Transverse colon (tissue), 4 donors: ENCODE measurements at regions not wholly inside any gene's neighbourhood (a gene's known extent, or its start where the extent isn't known, plus 50 kb on each side); places are given as distances from the start of the nearest gene placed in this dataset.
A peak's percentile ranks its signal among the peaks of the same experiment; 100 is the strongest.

Experiments used
- DNase-seq: peaks from one replicate; pipeline ENCODE4 v3.0.0-alpha.2; 2019
- H3K27ac ChIP-seq, 4 donors: fragments of 200-600 bp; sonication (generic); 2 replicates each; pipeline ENCODE4 v1.5.1; 2016 to 2018; ENCODE audit warnings: inconsistent platforms in 4 of 4
- H3K27me3 ChIP-seq: fragments of 200-600 bp; sonication (generic); 2 replicates; pipeline ENCODE4 v1.5.1; 2017; ENCODE audit warnings: inconsistent platforms
- H3K36me3 ChIP-seq, 4 donors: fragments of 200-600 bp; sonication (generic); 2 replicates each; pipeline ENCODE4 v1.5.1; 2017 to 2019; ENCODE audit warnings: inconsistent platforms in 4 of 4
- H3K4me1 ChIP-seq, 4 donors: fragments of 200-600 bp; sonication (generic); 2 replicates each; pipeline ENCODE4 v1.5.1; 2017 to 2020; ENCODE audit warnings: inconsistent platforms in 4 of 4
- H3K4me3 ChIP-seq, 4 donors: fragments of 200-600 bp; sonication (generic); 1 replicate in 1 of 4; 2 replicates in 3 of 4; pipeline versions ENCODE4 v1.5.1 to v1.6.1; 2017 to 2019; ENCODE audit warnings: inconsistent platforms in 4 of 4
- H3K9me3 ChIP-seq, 2 donors: fragments of 200-600 bp; sonication (generic); 2 replicates each; pipeline ENCODE4 v1.5.1; 2017 to 2019; ENCODE audit warnings: inconsistent platforms in 2 of 2
- EP300 ChIP-seq: sonication (generic); formaldehyde crosslinking; IDR thresholded peaks from one replicate; pipeline ENCODE4 v1.6.1; 2017; ENCODE audit warnings: antibody characterized with exemption, low read depth
- POLR2A ChIP-seq: fragments of 450-650 bp; IDR thresholded peaks from one replicate; pipeline ENCODE4 v1.6.1; 2016; ENCODE audit warnings: antibody characterized with exemption, mild to moderate bottlenecking, moderate library complexity
- POLR2AphosphoS5 ChIP-seq, 3 donors: sonication (generic); formaldehyde crosslinking; IDR thresholded peaks; one replicate each; pipeline ENCODE4 v1.6.1; 2016; ENCODE audit warnings: antibody characterized with exemption in 3 of 3
- WGBS, 2 donors: methylation state at CpG; one replicate each; pipeline ENCODE4 v1.1.5; 2018; ENCODE audit warnings: low coverage in 1 of 2; 5-methylcytosine and 5-hydroxymethylcytosine counted together
- in situ Hi-C, 4 donors: fragments of 200-750 bp; cut with MboI; loops; one replicate each; pipeline versions ENCODE4 v1.15.0 to v1.15.1; 2017; ENCODE audit warnings: low sequenced_read_pairs in 3 of 4, low pct_ligation_motif_present in 1 of 4, low pct_unique_long_range_greater_than_20kb in 1 of 4
- intact Hi-C: fragments of 100-400 bp; cut with DNase I; formaldehyde crosslinking; loops from one replicate; pipeline ENCODE4 v1.15.1; 2023; ENCODE audit warnings: low total_unique reads
- TF ChIP-seq, protein P1 (sequence below), 5 experiments: fragments of 200-600 bp in 3 of 5; fragments of 450-650 bp in 2 of 5; sonication (generic) in 3 of 5; IDR thresholded peaks; 1 replicate in 2 of 5; 2 replicates in 3 of 5; pipeline ENCODE4 v1.5.1; 2016 to 2017; ENCODE audit warnings: antibody characterized with exemption in 5 of 5, inconsistent platforms in 3 of 5, mild to moderate bottlenecking in 2 of 5, moderate library complexity in 1 of 5

DNA sequence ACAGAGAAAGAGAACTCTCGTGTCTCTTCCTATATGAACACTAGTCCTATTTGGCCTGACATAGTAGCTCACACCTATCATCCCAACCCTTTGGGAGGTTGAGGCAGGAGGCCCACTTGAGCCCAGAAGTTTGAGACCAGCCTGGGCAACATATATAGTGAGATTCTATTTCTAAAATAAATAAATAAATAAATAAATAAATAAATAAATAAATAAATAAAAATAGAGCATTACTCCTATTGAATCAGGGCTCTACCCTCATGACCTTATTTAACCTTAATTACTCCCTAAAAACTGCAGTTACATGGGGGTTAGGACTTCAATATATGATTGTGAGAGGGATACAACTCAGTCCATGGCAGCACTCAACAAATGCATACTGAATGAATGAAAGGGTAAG is 61.2 kb upstream of the GSC start:
- Histone ChIP-seq H3K4me3 (no peak overlapping the region), H3K27ac (no peak overlapping the region), H3K27me3 (no peaks in the 10 kb centered on the region), H3K36me3 (no peaks in the 10 kb centered on the region), H3K4me1 (peaks cover 0 to 7% (median 0%) of the 10 kb centered on the region in 4 donors), H3K9me3 (no peaks in the 10 kb centered on the region)
- no peak for DNase-seq
- in situ Hi-C loops: no loop called here
- 63 to 82% methylated on average over 1 of the region's 1 CpG for WGBS, 2 donors
- intact Hi-C loops: loop anchor here (10.0 kb wide), 1 partner anchor 114 kb away; no protein-coding TSS in a partner anchor
- TF ChIP-seq POLR2A: no peak
- TF ChIP-seq, protein P1, sequence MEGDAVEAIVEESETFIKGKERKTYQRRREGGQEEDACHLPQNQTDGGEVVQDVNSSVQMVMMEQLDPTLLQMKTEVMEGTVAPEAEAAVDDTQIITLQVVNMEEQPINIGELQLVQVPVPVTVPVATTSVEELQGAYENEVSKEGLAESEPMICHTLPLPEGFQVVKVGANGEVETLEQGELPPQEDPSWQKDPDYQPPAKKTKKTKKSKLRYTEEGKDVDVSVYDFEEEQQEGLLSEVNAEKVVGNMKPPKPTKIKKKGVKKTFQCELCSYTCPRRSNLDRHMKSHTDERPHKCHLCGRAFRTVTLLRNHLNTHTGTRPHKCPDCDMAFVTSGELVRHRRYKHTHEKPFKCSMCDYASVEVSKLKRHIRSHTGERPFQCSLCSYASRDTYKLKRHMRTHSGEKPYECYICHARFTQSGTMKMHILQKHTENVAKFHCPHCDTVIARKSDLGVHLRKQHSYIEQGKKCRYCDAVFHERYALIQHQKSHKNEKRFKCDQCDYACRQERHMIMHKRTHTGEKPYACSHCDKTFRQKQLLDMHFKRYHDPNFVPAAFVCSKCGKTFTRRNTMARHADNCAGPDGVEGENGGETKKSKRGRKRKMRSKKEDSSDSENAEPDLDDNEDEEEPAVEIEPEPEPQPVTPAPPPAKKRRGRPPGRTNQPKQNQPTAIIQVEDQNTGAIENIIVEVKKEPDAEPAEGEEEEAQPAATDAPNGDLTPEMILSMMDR (IDR thresholded peaks at IDR 0.05): no peak
- no peak for TF ChIP-seq EP300
- TF ChIP-seq POLR2AphosphoS5 (IDR thresholded peaks at IDR 0.05): no peak

DNA sequence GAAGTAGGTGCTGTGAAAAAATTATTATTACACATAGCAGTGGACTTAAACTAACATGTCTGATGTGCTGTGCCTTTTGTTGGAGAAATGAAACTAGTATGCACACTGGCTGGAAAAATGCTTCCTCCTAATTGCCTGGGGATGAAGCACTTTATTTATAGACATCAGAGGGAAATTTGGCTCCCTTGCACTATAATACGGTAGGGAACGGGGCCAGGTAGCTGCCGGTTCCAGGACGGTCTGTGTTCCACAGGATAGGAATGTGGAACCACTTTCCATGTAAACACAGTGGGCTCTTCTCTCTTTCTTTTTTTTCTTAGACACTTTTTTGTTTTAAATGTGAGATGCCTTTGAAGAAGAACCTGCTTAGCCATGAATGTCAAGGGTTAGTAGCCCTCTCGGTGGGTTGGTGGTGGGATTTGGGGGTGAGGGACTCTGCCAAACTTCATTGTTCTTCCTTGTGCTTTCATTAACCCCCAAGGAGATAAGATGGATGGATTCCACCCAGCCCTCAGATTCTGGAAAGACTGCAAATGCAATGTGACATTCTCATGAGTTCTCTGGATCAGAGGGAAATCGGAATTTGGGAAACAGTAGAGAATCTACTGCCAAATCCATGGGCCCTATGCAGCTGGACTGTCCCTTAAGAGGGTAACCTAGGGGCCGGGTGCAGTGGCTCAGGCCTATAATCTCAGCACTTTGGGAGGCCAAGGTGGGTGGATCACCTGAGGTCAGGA is 58.0 kb upstream of the GSC start:
- intact Hi-C loops: no loop called here
- DNase-seq: peak; percentile 31
- Histone ChIP-seq H3K4me1 (peaks cover 0 to 7% (median 0%) of the 10 kb centered on the region in 4 donors), H3K36me3 (no peaks in the 10 kb centered on the region), H3K9me3 (no peaks in the 10 kb centered on the region), H3K4me3 (no peak overlapping the region), H3K27me3 (no peaks in the 10 kb centered on the region), H3K27ac (peak overlapping the region in 2 of 4 donors; percentile 47 to 67)
- TF ChIP-seq, protein P1 (IDR thresholded peaks at IDR 0.05): no peak
- TF ChIP-seq POLR2AphosphoS5 (IDR thresholded peaks at IDR 0.05) (peak in 1 of 3 donors; percentile 36), POLR2A (no peak), EP300 (no peak)
- 64 to 90% methylated on average over 4 to 7 of the region's 7 CpGs for WGBS, 2 donors
- in situ Hi-C loops: no loop called here

DNA sequence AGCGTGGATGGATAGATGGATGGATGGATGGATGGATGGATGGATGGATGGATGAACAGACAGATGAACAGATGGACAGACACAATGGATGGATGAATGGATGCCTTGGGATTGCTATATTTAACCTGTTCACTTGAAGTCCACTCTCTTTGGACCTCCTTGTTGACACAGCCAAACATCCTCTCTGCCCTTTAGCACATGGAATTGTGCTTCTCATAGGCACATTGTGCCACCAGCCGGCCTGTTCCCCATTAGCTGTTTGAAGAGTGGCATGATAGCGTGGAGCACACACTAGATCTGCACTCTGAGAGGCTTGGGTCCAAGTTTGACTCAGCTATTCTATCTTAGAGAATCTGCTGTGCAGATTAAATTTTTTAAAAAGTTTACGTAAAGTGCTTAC is 56.9 kb upstream of the GSC start:
- H3K27me3 ChIP-seq: no peaks in the 10 kb centered on the region
- H3K4me3 ChIP-seq: no peak overlapping the region
- H3K4me1 ChIP-seq: peaks cover 0 to 7% (median 0%) of the 10 kb centered on the region in 4 donors
- DNase-seq: no peak
- 79 to 82% methylated on average over 4 of the region's 4 CpGs for WGBS, 2 donors
- no peaks in the 10 kb centered on the region for H3K9me3 ChIP-seq
- TF ChIP-seq, protein P1 (IDR thresholded peaks at IDR 0.05): no peak
- TF ChIP-seq EP300: no peak
- no peak for TF ChIP-seq POLR2A
- no peak for TF ChIP-seq POLR2AphosphoS5 (IDR thresholded peaks at IDR 0.05)
- intact Hi-C loops: no loop called here
- H3K36me3 ChIP-seq: no peaks in the 10 kb centered on the region
- no peak overlapping the region for H3K27ac ChIP-seq
- in situ Hi-C loops: no loop called here

DNA sequence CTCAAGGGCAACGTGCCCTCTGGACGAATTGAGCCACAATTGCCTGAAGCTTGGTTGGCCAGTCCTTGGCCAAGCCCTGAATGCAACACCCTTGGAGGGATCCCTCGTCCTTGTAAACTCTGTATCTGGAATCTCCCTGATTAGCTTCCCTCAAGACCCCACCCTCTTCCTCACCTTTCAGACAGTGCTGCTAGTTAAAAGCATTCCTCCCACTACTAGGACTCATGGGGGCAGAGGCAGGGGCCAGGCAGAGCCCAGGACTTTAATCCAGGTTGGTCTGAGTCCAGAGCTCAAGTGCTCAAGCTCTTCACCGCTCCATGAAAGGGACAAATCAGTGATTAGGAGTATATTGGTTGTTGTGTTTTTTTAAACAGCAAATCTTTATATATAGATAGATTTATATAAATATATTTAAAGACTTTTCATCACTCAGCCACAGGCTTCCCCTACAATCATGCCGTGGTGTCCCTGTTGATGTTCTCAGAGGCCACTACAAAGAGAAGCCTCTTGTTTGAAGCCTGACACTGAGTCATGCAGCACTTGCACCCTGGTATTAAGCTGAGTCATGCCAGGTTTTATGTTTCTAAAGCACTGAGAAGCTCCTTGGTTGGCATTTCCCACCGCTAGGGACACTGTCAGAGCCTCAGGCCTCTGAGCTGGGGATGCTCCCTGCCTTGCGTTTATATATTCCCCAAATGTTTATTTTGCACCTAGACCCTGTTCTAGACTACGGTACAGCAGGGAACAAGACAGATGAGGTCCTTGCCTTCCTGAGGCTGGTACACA is 53.8 kb upstream of the GSC start:
- Histone ChIP-seq H3K27ac (no peak overlapping the region), H3K4me3 (no peak overlapping the region), H3K36me3 (no peaks in the 10 kb centered on the region), H3K27me3 (no peaks in the 10 kb centered on the region), H3K9me3 (no peaks in the 10 kb centered on the region), H3K4me1 (peaks cover 0 to 7% (median 0%) of the 10 kb centered on the region in 4 donors)
- in situ Hi-C loops: no loop called here
- TF ChIP-seq, protein P1 (IDR thresholded peaks at IDR 0.05): no peak
- TF ChIP-seq POLR2AphosphoS5 (IDR thresholded peaks at IDR 0.05) (no peak), EP300 (no peak), POLR2A (no peak)
- no peak for DNase-seq
- WGBS, 2 donors: 66 to 67% methylated on average over 4 to 8 of the region's 8 CpGs
- intact Hi-C loops: loop anchor here (5.0 kb wide), 1 partner anchor 1909 kb away; no protein-coding TSS in a partner anchor
